Tongue (tissue), 1 donor: ENCODE measurements at regions not wholly inside any gene's neighbourhood (a gene's known extent, or its start where the extent isn't known, plus 50 kb on each side); places are given as distances from the start of the nearest gene placed in this dataset.

Experiments used
- DNase-seq: peaks from one replicate; pipeline ENCODE4 v3.0.0-alpha.2; 2015

- DNase-seq: no peak
Measured at GRCh38 chr14:38901791-38902190, 201.2 kb downstream of the SEC23A start.

DNA sequence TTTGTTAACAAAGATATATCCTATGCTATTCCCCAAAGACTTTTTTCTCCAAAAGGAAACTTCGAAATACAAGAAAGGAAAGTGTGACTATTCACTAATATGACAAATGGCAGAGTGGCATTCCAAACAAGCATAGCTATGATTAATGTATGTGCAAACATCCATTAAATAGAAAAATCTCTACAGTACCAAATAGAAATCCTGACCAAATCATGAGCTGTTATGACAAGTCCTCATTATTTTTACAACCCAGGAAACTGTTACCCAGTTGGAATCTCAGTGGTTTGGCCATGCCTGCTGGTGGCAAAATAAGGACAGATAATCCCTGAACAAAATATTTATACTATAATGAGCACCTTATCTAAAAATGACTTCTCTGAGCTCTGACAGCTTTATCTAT is 202.1 kb downstream of the SEC23A start:
- no peak for DNase-seq

DNA sequence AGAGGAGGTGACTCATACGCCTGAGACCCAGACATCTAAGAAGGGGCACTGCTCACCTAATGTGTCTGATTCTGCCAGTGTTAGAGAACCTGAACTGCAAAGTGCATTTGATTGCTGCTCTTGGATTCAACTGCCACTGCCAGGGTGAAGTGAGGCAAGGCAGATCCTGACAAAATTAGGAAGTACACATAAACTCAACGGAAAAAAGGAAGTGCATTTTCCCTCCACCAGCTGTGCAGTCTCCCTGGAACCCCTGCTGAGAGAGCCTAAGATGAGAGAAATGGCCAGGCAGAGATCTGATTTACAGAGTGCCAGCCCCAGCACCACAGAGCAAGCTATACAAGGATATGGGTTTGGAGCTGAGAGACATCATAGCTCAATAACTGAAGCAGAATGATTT is 215.3 kb downstream of the SEC23A start:
- no peak for DNase-seq

DNA sequence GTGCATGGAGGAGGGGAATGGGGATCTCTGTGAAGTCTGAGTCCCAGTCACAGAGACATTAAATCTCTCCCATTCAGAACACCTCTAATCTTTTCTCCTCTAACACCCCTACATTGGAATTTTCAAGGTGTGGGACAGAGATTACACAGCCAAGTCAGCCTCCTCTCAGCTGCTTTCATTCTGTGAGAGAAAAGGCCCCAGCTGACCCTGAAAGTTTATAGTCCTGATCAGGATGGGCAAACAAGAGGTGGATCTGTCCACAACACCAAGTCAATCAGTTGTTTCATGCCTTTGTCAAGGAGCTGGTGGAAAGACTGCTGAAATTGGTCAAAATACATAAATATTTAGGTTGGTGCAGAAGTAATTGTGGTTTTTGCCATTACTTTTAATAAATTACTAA is 218.9 kb downstream of the SEC23A start:
- no peak for DNase-seq

DNA sequence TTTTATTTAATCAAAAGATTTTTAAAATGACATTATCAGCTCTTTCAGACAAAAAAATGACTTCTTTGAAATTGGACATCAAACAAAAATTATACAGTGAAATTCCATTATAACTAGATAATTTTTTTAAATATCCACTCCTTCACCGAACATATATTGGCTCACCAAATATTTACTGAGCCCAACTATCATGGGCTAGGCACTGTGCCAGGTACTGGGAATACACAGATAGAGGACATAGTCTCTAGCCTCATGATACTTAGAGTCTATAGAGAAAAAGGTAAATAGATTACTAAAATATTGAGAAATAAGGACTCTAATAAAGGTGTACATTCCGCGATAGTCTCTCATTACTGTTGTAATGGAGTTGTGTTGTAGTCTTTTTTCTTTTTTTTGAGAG is 219.9 kb downstream of the SEC23A start:
- no peak for DNase-seq

- no peak for DNase-seq
Measured at GRCh38 chr14:38882533-38882932, 220.5 kb downstream of the SEC23A start.

- no peak for DNase-seq
Measured at GRCh38 chr14:38880643-38881524, 222.2 kb downstream of the SEC23A start.

GRCh38 chr14:38877744-38878388 is 225.2 kb downstream of the SEC23A start:
- no peak for DNase-seq

GRCh38 chr14:38874721-38875120 is 228.3 kb downstream of the SEC23A start:
- no peak for DNase-seq

DNA sequence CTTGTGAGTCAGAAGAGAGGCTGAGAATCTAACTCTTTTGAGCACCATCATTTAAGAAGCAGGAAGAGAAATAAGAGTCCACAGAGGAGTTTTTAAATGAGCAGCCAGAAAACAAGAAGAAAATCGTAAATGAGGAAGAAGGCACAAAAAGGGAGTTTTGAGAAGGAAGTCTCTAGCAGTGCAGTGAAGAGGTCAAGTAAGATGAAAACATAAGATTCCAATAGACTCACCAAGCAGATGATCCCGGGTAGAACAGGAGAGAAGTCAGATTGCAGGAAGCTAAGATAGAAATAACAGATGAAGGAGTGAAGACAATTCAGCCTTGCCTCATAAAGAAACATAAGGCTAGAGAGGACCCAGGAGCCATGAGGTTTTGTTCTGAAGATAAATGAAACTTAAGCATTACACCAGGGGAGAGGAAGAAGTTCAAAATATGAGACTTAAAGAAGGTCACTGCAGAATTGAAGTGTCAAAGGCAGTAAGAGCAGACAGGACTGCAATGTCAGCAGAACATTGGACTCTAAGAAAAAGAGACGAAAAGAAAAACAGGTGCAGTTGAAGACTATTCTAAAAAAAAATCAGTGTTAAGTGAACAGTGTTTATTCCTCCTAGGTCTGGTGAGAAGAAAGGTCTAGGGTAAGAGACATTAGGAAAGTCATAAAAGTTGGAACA is 229.0 kb downstream of the SEC23A start:
- DNase-seq: no peak

DNA sequence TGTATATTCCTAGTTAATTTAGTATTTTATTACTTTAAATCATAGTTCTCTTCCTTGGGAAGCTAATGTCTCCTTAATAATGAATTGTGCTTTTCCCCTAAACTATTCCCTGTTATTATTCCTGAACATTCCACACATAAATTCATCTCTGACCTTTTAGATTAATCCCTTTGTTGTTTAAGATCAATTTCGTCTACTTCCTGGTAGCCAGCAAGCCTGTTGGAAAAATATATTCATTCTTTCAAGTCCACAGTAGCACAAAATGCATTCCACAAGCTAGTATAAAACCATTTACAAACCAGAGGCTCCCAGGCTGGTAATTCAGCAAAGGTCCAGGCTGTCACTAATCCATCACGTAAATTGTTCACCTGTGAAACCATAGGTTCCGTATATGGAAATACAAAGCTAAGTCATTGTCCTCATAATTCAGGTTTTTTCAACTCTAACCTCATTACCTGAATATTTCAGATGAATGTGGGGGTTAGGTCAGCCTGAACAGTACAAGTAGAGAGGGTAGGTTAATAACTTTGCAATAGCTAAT is 232.7 kb downstream of the SEC23A start:
- no peak for DNase-seq

DNA sequence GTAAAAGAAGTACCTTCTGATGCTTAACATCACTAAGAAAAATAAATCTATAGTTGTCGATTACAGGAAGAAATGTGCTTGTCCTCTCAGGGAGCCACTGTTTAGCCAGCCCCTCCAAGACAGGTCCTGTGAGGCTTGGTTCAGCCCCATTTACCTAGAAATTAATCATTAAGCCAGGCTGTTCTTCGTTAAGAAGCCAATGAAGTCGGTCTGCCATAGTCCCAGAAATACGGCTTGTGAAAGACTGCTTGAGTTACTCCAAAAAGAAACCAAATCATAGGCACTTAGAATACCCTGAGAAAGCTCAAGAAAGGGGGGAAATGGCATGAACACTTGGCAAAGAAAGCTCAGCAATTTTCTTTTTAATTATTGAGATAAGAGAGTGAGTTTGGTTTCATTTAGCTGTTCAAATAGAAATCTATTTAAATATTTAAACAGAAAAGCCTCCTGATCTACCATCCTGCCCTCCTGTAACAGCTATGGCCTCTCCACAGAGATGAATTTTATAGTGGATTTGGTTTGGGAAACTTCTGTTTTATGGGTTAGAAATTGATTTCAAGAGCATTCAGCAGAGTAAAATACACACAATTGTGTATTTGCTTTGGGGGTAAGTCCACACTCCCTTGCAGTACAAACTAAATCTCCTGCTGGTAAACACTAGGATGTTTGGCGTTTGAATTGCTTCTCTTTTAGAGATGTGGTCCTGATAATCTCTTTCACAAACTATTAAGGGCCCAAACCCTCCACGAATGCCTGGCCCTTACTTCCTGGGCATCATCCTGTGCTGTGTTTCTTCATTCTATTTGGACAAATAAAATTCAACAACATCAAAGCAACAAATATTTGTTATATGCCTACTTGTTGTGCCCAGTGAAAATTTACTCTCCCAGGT is 234.4 kb downstream of the SEC23A start:
- no peak for DNase-seq

DNA sequence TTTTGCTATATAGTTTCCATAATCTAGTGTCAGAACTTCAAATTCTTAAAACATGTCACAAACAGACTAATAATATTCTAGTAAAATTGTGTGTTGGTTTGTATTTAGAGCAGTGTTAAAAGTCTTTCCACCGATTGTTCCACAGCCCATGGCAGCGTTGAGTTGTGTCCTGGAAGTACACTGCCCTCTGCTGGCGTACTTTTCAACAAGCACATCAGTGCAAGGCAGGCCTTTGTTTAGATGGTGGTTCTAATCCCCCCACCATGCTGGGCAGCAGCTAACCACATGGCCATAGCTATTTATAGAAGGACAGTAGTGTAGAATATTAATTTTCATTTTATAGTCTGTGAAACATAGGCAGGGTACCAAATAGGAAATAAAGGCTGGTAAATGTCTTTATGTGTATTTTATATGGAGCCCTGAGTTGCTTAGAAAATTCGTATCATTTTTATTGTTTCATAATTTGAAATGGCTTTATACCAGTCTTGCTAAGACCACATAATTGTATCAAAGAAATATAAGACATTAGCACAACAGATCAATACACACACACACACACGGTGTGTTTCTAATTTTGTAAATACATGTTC is 235.4 kb downstream of the SEC23A start:
- peak; percentile 91 for DNase-seq

GRCh38 chr14:38866461-38866860 is 236.6 kb downstream of the SEC23A start:
- peak; percentile 7 for DNase-seq

GRCh38 chr14:38862366-38862765 is 240.7 kb downstream of the SEC23A start:
- no peak for DNase-seq

- DNase-seq: no peak
Measured at GRCh38 chr14:38860530-38860929, 242.5 kb downstream of the SEC23A start.

DNA sequence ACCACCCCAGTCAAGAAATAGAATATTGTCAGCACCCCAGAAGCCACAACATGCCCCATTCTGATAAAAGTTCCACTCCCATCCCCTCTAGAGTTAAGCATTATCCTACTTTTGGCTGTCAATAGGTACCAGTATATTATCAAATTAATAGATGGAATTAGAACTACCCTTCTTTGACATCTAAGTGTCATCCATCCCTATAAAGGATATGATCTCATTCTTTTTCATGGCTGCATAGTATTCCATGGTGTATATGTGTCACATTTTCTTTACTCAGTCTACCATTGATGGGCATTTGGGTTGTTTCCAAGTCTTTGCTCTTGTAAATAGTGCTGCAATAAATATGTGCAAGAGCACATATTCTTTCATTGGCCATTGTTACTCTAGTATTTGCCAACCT is 246.2 kb downstream of the SEC23A start:
- no peak for DNase-seq

- DNase-seq: no peak
Measured at GRCh38 chr14:38855513-38855912, 247.5 kb downstream of the SEC23A start.

DNA sequence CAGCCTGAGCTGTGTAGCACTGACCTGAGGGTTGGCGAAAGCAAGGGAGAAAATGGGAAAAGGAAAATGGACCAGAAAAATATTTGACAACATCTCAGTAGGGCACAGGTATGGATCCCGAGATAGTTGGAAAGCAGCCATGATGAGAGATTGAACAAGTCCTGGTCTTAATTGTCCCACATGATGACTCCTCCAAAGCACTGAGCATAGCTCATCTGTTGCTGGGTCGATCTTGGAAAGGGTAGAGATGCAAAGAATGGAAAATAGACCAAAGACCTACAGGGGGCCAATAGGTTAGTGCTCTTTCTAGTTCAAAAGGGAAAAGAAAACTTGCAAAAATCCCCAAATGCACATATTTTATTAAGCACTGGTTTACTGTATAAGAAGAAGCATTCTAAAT is 251.9 kb downstream of the SEC23A start:
- no peak for DNase-seq

GRCh38 chr14:38850664-38851063 is 252.4 kb downstream of the SEC23A start:
- DNase-seq: no peak

- no peak for DNase-seq
Measured at GRCh38 chr14:38848243-38848935, 254.6 kb downstream of the SEC23A start.
